GM18502 (cell line): ENCODE measurements at regions not wholly inside any gene's neighbourhood (a gene's known extent, or its start where the extent isn't known, plus 50 kb on each side); places are given as distances from the start of the nearest gene placed in this dataset.

Source experiments
- ATAC-seq: cut with Tn5 transposase; IDR thresholded peaks from one replicate; pipeline ENCODE4 v1.9.1; 2021; ENCODE audit warnings: mild to moderate bottlenecking; ENCODE audit not compliant: unreplicated experiment, poor library complexity

- no peak for ATAC-seq
Measured at GRCh38 chr1:80023358-80023757, 1016.8 kb upstream of the ADGRL4 start.

- no peak for ATAC-seq
Measured at GRCh38 chr1:80021891-80022290, 1015.4 kb upstream of the ADGRL4 start.

- no peak for ATAC-seq
Measured at GRCh38 chr1:80018348-80018747, 1011.8 kb upstream of the ADGRL4 start.

- no peak for ATAC-seq
Measured at GRCh38 chr1:80008934-80009333, 1002.4 kb upstream of the ADGRL4 start.

- no peak for ATAC-seq
Measured at GRCh38 chr1:80003250-80003649, 996.7 kb upstream of the ADGRL4 start.

- no peak for ATAC-seq
Measured at GRCh38 chr1:79988401-79988800, 981.9 kb upstream of the ADGRL4 start.

- ATAC-seq: no peak
Measured at GRCh38 chr1:79982211-79982610, 975.7 kb upstream of the ADGRL4 start.

GRCh38 chr1:79981481-79981880 is 975.0 kb upstream of the ADGRL4 start:
- no peak for ATAC-seq

- no peak for ATAC-seq
Measured at GRCh38 chr1:79979346-79979745, 972.8 kb upstream of the ADGRL4 start.

- no peak for ATAC-seq
Measured at GRCh38 chr1:79976287-79976686, 969.8 kb upstream of the ADGRL4 start.

- no peak for ATAC-seq
Measured at GRCh38 chr1:79974659-79975058, 968.1 kb upstream of the ADGRL4 start.

GRCh38 chr1:79969886-79970285 is 963.4 kb upstream of the ADGRL4 start:
- ATAC-seq: no peak

- ATAC-seq: no peak
Measured at GRCh38 chr1:79966438-79966837, 959.9 kb upstream of the ADGRL4 start.

- ATAC-seq: no peak
Measured at GRCh38 chr1:79959635-79960034, 953.1 kb upstream of the ADGRL4 start.

GRCh38 chr1:79955966-79956365 is 949.4 kb upstream of the ADGRL4 start:
- ATAC-seq: no peak

GRCh38 chr1:79950511-79950910 is 944.0 kb upstream of the ADGRL4 start:
- no peak for ATAC-seq

- ATAC-seq: no peak
Measured at GRCh38 chr1:79945391-79945790, 938.9 kb upstream of the ADGRL4 start.

GRCh38 chr1:79929356-79929755 is 922.8 kb upstream of the ADGRL4 start:
- no peak for ATAC-seq

- no peak for ATAC-seq
Measured at GRCh38 chr1:79928901-79929300, 922.4 kb upstream of the ADGRL4 start.

GRCh38 chr1:79920960-79921669 is 914.6 kb upstream of the ADGRL4 start:
- ATAC-seq: no peak

GRCh38 chr1:79914896-79915295 is 908.4 kb upstream of the ADGRL4 start:
- no peak for ATAC-seq

GRCh38 chr1:79912813-79913212 is 906.3 kb upstream of the ADGRL4 start:
- ATAC-seq: no peak

- no peak for ATAC-seq
Measured at GRCh38 chr1:79903321-79903720, 896.8 kb upstream of the ADGRL4 start.
